Tibial nerve (tissue), 4 donors: ENCODE measurements at regions not wholly inside any gene's neighbourhood (a gene's known extent, or its start where the extent isn't known, plus 50 kb on each side); places are given as distances from the start of the nearest gene placed in this dataset.

ENCODE experiments used
- CTCF ChIP-seq, 5 experiments: fragments of 200-600 bp in 3 of 5; fragments of 450-650 bp in 2 of 5; sonication (generic) in 3 of 5; IDR thresholded peaks; one replicate each; pipeline ENCODE4 v1.5.1; 2016 to 2019; ENCODE audit warnings: antibody characterized with exemption in 5 of 5, mild to moderate bottlenecking in 3 of 5, moderate library complexity in 2 of 5
- EP300 ChIP-seq, 2 donors: sonication (generic); formaldehyde crosslinking; IDR thresholded peaks; one replicate each; pipeline ENCODE4 v1.6.1; 2017; ENCODE audit warnings: antibody characterized with exemption in 2 of 2, mild to moderate bottlenecking in 1 of 2
- POLR2A ChIP-seq, 2 donors: fragments of 450-650 bp; IDR thresholded peaks; one replicate each; pipeline ENCODE4 v1.6.1; 2017; ENCODE audit warnings: antibody characterized with exemption in 2 of 2, mild to moderate bottlenecking in 2 of 2, moderate library complexity in 2 of 2

- TF ChIP-seq CTCF (IDR thresholded peaks at IDR 0.05) (no peak), EP300 (IDR thresholded peaks at IDR 0.05) (no peak), POLR2A (IDR thresholded peaks at IDR 0.05) (no peak)
Observed at GRCh38 chr15:25556136-25556535, 117.3 kb upstream of the UBE3A start.
